ENCODE measurements at regions not wholly inside any gene's neighbourhood (a gene's known extent, or its start where the extent isn't known, plus 50 kb on each side); places are given as distances from the start of the nearest gene placed in this dataset.

DNA sequence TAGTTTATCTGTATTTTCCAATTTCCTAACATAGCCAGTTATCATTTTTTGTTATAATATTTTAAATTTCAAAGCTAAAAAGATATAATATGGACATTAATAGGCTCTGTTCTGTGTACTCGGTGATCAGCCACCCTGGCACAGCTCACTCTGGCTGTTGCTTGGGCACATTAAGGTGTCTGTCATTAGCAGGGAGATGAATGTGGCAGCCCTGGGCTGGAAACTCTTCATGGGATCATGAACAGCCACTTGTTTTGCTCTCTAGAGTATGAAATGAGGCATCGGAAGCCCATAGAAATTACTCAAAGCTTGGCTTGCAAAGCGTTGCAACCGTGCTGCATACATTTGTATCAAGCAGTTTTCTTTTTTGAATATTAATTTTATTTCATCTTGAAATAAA lies 233.2 kb downstream of the DACT1 start:
- TF ChIP-seq MAFK (IDR thresholded peaks at IDR 0.05; ENCODE audit: low read depth, low read length): no peak
- TF ChIP-seq, protein P1, sequence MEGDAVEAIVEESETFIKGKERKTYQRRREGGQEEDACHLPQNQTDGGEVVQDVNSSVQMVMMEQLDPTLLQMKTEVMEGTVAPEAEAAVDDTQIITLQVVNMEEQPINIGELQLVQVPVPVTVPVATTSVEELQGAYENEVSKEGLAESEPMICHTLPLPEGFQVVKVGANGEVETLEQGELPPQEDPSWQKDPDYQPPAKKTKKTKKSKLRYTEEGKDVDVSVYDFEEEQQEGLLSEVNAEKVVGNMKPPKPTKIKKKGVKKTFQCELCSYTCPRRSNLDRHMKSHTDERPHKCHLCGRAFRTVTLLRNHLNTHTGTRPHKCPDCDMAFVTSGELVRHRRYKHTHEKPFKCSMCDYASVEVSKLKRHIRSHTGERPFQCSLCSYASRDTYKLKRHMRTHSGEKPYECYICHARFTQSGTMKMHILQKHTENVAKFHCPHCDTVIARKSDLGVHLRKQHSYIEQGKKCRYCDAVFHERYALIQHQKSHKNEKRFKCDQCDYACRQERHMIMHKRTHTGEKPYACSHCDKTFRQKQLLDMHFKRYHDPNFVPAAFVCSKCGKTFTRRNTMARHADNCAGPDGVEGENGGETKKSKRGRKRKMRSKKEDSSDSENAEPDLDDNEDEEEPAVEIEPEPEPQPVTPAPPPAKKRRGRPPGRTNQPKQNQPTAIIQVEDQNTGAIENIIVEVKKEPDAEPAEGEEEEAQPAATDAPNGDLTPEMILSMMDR (IDR thresholded peaks at IDR 0.05; ENCODE audit: control extremely low read depth in 1 of 3, insufficient read depth in 1 of 3, low read depth in 1 of 3, low read length in 3 of 3): no peak
- TF ChIP-seq POU5F1 (IDR thresholded peaks at IDR 0.05; ENCODE audit: low read depth, low read length): no peak
- TF ChIP-seq POLR2AphosphoS5 (IDR thresholded peaks at IDR 0.05; ENCODE audit: low read depth, low read length): no peak
- no peak for TF ChIP-seq EZH2 (IDR thresholded peaks at IDR 0.05; ENCODE audit: low read depth, low read length, severe bottlenecking)
- TF ChIP-seq, protein P2, sequence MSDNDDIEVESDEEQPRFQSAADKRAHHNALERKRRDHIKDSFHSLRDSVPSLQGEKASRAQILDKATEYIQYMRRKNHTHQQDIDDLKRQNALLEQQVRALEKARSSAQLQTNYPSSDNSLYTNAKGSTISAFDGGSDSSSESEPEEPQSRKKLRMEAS (IDR thresholded peaks at IDR 0.05): no peak
- no peak for TF ChIP-seq CBX5 (IDR thresholded peaks at IDR 0.05; ENCODE audit: low read depth, low read length)
- TF ChIP-seq CREB1 (IDR thresholded peaks at IDR 0.05): no peak
- TF ChIP-seq RAD21 (IDR thresholded peaks at IDR 0.05 in 1 of 2, conservative IDR thresholded peaks at IDR 0.05 in 1 of 2; ENCODE audit: low read depth in 2 of 2, low read length in 2 of 2): no peak
- no peak for TF ChIP-seq RXRA (IDR thresholded peaks at IDR 0.05; ENCODE audit: insufficient read depth, low read depth, low read length)
- TF ChIP-seq YY1 (IDR thresholded peaks at IDR 0.05; ENCODE audit: low read depth, low read length): no peak
- TF ChIP-seq GABPA (IDR thresholded peaks at IDR 0.05; ENCODE audit: borderline replicate concordance, insufficient read depth, low read length): no peak
- TF ChIP-seq, protein P3, sequence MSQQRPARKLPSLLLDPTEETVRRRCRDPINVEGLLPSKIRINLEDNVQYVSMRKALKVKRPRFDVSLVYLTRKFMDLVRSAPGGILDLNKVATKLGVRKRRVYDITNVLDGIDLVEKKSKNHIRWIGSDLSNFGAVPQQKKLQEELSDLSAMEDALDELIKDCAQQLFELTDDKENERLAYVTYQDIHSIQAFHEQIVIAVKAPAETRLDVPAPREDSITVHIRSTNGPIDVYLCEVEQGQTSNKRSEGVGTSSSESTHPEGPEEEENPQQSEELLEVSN (IDR thresholded peaks at IDR 0.05): no peak
- TF ChIP-seq EGR1 (IDR thresholded peaks at IDR 0.05; ENCODE audit: borderline replicate concordance, low read depth, low read length): no peak
